Astrocyte of the hippocampus (primary cell): ENCODE measurements at regions not wholly inside any gene's neighbourhood (a gene's known extent, or its start where the extent isn't known, plus 50 kb on each side); places are given as distances from the start of the nearest gene placed in this dataset.

ENCODE experiments used
- DNase-seq: peaks from one replicate; pipeline ENCODE4 v3.0.0; 2011; ENCODE audit warnings: low read depth, low spot score

DNA sequence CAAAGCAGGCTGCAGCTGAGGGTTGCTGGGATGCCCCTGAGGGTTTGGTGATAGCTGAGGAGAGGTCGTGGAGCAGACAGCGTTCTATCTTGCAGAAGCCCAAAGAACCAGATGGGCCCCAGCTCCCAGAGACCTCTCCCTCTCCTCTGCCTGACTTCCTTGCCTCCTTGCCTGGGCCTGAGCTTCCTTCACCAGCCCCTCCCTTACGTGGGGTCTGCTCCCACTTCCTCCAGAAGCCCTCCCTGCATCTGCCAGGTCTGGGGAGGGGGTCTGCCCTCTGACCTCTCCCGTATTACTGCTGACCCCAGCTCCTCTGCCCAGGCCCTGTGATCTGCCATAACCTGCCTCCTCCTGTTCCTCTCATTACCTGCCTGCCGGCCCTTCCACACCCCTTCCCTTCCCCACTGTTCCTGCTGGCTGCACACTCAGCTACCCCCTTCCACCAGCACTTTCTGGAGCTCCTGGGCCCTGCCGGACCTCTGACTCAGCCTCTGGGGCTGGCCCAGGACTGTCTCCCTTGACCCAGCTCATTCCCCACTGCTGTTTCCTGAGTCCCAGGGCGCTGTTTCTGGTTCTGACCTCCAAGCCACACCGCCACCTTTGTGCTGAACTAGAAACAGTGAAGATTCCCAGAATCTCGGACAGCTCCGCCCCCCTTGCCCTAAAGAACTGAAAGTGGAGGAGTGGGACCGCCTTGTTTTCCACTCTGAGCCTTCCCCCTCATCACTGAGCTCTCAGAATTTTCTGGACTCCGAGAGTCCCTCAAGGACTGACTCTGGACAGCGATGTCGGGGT lies 237.7 kb upstream of the C1orf174 start:
- no peak for DNase-seq

DNA sequence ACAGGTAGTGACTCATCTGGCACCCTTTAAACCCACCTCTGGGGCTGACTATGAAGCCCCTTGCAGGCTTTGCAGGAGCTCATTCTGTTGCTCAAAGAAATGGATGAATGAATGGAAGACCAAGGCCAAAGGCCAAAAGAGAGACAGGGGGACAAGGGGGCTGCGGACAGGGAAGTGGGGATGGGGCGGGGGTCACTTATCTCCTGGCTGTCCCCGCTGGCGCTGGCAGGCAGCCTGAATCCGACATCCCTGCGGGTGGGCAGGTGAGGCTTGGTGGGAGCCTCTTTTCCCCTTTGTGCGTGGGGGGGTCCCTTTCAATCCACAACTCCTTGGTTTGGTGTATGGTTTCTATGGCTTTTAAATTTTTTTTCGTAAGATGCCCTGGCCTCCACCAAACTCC lies 239.6 kb upstream of the C1orf174 start:
- no peak for DNase-seq

DNA sequence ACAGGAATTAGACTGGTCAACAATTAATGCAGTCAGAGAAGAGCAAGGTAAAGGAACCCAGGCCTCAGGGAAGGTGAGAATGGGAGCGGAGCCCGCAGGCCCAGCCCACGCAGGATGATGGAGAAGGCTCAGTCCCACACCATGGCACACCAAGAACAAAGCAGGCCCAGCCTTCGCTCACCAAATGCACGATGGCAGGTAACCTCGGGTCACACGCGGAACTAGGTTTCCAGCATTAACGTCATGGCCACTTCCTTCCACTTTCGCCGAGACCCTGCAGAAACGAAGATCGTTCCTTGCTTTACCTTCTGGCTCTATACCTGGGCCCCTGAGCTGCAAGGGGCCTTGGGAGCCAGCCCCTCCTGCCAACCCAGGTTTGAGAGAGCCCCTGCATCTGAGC lies 240.2 kb upstream of the C1orf174 start:
- no peak for DNase-seq

- no peak for DNase-seq
Measured at GRCh38 chr1:4140821-4141220, 240.7 kb upstream of the C1orf174 start.

- no peak for DNase-seq
Measured at GRCh38 chr1:4144349-4144971, 244.4 kb upstream of the C1orf174 start.

GRCh38 chr1:4146101-4146500 lies 246.0 kb upstream of the C1orf174 start:
- no peak for DNase-seq

DNA sequence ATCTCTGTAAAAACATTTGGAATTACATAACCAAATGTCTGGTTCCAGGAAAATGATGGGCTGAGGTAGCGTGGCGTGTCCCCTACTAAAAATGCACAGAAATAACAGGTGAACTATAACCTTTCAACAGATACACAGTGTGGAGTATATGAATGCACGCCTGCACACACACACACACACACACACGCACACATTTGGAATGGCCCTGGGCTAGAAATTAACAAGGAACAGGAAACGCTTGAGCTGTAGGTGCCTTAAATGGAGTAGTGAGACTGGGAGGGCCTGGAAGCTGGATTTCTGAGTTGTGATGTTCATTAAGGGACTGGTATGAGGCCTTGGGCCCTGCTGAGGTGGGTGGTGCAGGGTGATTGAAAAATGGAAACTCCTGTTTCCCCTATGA lies 246.5 kb upstream of the C1orf174 start:
- no peak for DNase-seq

DNA sequence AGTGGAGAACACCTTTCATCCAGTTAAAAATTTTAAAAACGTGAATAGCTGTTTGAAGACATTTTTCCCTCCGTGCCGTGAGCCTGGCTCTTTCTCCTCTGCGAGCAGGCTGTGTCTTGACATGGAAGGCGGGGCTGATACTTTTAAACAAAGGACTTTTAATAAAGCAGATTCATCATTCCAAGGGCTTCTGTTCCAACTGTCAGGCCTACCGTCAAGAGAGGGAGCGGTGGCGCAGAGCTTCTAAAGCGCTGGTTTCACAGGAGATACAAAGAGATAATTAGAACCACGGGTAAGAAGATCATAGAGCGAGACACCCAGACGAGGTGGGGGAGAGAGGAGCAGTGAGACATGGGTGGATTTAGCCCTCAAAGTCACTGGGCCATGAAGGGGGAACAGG lies 247.4 kb upstream of the C1orf174 start:
- no peak for DNase-seq

- DNase-seq: no peak
Measured at GRCh38 chr1:4149281-4149680, 249.2 kb upstream of the C1orf174 start.

DNA sequence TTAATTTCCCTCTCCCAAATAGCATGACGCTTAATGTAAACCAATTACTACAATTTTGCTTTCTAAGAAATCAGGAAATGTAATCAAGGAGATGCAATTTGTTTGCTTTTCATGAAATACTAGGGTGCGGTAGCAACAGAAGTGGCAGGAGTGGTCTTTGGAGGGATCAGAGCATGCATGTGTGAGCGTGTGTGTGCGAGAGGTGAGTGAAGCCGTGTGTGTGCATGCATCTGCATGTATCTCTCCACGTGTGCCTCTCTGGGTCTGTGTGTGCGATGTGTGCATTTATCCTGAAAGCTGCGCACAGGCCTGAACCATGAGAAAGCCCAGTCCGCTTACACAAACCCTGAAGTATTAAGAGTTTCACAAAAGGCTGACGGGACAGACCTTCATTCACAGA lies 249.8 kb upstream of the C1orf174 start:
- no peak for DNase-seq

- DNase-seq: no peak
Measured at GRCh38 chr1:4150262-4150661, 250.2 kb upstream of the C1orf174 start.

DNA sequence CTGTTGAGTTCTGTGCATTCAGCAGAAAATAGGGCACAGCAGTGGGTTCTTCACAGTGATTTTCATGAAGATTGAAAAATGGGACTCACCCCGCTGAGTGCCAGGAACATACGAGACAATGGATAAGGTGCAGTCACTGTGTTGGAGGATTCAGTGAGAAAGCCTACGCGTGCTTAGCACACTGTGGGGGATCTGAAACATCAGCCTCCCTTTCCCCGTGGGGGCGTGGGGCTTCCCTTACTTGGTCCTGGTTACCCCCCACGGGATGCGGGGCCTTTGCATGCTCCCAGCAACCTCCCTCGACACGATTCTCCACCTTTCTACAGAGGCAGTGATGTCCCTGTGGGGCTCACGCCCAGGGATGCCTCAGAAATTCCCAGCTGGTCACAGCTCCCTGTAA lies 252.2 kb upstream of the C1orf174 start:
- no peak for DNase-seq

- no peak for DNase-seq
Measured at GRCh38 chr1:4153571-4153970, 253.5 kb upstream of the C1orf174 start.

GRCh38 chr1:4156241-4156973 lies 256.3 kb upstream of the C1orf174 start:
- DNase-seq: no peak

- DNase-seq: no peak
Measured at GRCh38 chr1:4160181-4160580, 260.1 kb upstream of the C1orf174 start.

GRCh38 chr1:4161366-4162006 lies 261.4 kb upstream of the C1orf174 start:
- DNase-seq: no peak

DNA sequence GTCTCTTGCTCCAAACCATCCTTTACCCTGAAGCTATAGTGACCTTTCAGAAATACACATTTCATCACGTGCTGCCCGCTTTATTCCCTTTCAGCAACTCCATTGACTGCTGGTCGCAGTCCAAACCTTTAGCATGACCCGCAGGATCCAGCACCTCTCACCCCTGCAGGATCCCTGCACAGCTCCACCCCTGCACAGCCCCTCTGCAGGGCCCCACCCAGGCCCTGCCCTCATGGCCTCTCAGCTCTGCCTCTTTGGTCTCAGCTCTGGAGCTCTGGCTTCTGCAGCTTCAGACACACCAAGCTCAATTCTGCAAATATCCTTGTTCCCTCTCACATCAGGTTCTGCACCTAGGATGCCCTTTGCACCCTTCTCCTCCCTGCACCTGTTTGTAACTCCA lies 264.9 kb upstream of the C1orf174 start:
- no peak for DNase-seq

GRCh38 chr1:4165686-4166300 lies 265.7 kb upstream of the C1orf174 start:
- DNase-seq: no peak

DNA sequence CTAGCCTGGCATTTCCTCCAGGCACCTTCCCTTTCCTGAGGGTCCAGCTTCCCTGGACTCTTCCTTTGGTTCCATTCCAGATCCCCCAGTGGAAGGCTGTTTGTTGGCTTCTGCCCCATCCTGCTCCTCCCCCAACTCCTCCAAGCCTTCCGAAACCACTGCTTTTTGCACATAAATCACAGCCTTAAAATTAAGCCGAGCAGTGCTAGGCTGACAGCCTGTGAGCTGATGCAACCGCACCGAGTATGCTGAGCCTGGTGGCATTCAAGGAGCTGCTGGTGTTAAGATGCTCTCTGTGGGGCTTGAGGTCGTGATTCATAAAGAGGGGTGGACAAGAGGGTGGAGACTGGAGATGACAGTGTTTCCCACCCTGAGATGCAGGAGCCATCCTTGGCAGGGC lies 266.6 kb upstream of the C1orf174 start:
- DNase-seq: no peak

DNA sequence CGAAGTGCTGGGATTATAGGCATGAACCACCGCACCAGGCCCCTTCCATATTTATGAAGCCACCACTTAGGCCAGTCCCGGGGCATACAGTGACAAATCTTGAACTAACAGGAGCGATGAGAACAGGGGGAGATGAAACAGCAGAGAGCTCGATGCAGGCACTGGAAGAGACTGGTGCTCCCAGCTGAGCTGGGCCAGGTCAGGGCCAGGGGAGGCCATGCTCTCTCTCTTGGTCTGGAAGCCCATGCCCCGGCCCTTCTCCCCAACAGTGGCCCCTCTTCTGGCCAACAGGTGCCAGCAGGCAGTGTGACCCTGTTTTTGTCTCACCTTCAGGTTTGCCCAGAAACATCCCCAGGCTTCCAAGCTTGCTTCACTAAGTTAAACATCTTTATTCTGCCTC lies 269.9 kb upstream of the C1orf174 start:
- DNase-seq: no peak

DNA sequence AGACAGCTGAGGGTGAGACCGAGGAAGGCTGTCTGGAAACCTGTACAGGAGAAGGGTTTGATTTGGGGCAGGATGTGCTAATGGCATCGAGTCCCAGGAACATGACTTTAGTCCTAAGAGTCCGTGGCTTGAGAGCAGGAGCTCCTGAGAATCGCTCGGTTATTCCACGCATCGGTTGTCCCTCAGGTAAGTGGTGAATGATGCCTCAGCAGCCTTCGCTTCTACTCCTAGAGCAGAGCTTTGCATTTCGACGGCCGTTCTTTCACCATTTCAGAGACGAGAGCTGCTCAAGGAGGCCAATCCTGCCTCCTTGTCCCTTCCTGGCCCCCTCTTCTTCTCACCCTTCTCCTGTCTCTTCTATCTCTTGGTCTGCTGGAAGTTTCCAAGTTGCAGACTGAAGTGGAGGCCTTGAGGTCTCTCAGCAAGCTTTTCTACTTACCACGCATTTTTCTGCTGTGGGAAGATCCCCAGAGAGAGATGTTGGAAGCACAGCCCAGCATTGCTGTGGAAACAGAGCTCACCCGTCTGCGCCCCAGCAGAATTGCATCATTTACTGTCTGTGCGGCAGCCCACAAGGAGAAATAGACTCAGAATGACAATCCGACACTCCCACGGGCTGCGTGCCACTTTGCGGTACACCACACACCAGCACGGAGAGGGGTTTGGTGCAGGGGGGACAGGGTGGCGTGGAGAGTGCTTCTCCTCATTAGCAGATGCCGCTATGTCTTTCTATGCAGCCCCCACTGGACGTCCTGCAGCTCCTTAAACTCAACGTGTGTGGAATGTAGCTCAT lies 270.7 kb upstream of the C1orf174 start:
- no peak for DNase-seq
